NOMO-1 (cell line): ENCODE measurements at regions not wholly inside any gene's neighbourhood (a gene's known extent, or its start where the extent isn't known, plus 50 kb on each side); places are given as distances from the start of the nearest gene placed in this dataset.

Experiments used
- DNase-seq, 2 experiments: peaks; one replicate each; lab custom pipeline; 2025; ENCODE audit not compliant: unreplicated experiment in 2 of 2; lab: John Stamatoyannopoulos, UW

- no peak for DNase-seq
Observed at GRCh38 chr22:49499433-49500075, 328.1 kb downstream of the BRD1 start.

GRCh38 chr22:49497266-49497665 is 330.4 kb downstream of the BRD1 start:
- DNase-seq: peak in 1 of 2 experiments; percentile 13

- no peak for DNase-seq
Observed at GRCh38 chr22:49494555-49494954, 333.1 kb downstream of the BRD1 start.

GRCh38 chr22:49492741-49493251 is 334.9 kb downstream of the BRD1 start:
- DNase-seq: no peak

GRCh38 chr22:49492308-49492707 is 335.4 kb downstream of the BRD1 start:
- no peak for DNase-seq

GRCh38 chr22:49491726-49492125 is 335.9 kb downstream of the BRD1 start:
- no peak for DNase-seq

GRCh38 chr22:49491221-49491635 is 336.4 kb downstream of the BRD1 start:
- no peak for DNase-seq

- no peak for DNase-seq
Observed at GRCh38 chr22:49490692-49491091, 337.0 kb downstream of the BRD1 start.

GRCh38 chr22:49489821-49490220 is 337.9 kb downstream of the BRD1 start:
- DNase-seq: no peak

GRCh38 chr22:49488943-49489342 is 338.7 kb downstream of the BRD1 start:
- no peak for DNase-seq

- no peak for DNase-seq
Observed at GRCh38 chr22:49487950-49488349, 339.7 kb downstream of the BRD1 start.

GRCh38 chr22:49486225-49486624 is 341.4 kb downstream of the BRD1 start:
- no peak for DNase-seq

GRCh38 chr22:49483946-49484345 is 343.7 kb downstream of the BRD1 start:
- no peak for DNase-seq

- no peak for DNase-seq
Observed at GRCh38 chr22:49483281-49483870, 344.3 kb downstream of the BRD1 start.

- DNase-seq: no peak
Observed at GRCh38 chr22:49482811-49483210, 344.9 kb downstream of the BRD1 start.

- peak; percentile 15 to 33 for DNase-seq
Observed at GRCh38 chr22:49481659-49482399, 345.8 kb downstream of the BRD1 start.

- no peak for DNase-seq
Observed at GRCh38 chr22:49480896-49481658, 346.6 kb downstream of the BRD1 start.

- no peak for DNase-seq
Observed at GRCh38 chr22:49480331-49480730, 347.3 kb downstream of the BRD1 start.

GRCh38 chr22:49479566-49479965 is 348.1 kb downstream of the BRD1 start:
- no peak for DNase-seq

- DNase-seq: no peak
Observed at GRCh38 chr22:49476800-49477400, 350.8 kb downstream of the BRD1 start.

- DNase-seq: no peak
Observed at GRCh38 chr22:49476176-49476575, 351.5 kb downstream of the BRD1 start.
